ENCODE measurements at regions not wholly inside any gene's neighbourhood (a gene's known extent, or its start where the extent isn't known, plus 50 kb on each side); places are given as distances from the start of the nearest gene placed in this dataset.

GRCh38 chr1:209368864-209369598, 214.5 kb upstream of the CAMK1G start:
- DNase-seq (ENCODE audit: low read depth in 2 of 2): no peak

DNA sequence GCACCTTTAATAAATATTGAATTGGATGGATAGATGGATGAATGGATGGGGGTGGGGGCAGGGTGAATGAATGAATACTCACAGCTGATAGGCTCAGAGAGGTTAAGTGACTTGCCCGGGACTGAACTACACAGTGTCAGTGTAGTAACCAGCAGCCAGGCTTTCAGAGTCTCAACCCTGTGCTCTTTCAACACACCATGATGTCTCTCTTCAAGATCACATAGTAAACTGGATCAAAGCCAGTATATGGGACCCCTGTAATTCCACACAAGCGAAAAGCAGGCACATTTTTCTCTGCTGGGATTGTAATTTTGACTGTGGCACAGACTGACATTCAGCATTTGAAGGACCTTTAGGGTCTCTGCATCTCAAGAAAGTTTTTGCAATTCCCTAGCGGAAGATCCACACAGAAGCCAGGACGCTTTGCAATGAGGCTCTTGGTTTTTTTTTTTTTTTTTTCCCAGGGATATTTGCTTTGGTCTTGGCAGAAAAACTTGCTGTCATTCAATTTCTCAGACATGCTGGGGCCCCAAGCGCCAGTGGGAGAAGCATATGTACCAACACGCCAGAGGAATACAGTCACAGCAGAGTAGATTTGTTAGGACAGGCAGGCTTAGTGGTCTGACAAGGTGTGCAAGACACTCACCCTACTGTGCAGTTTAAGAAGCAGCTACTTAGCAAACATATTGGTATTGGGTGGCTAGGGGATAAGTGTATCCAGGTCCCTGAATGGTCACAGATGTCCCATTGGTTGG, 213.1 kb upstream of the CAMK1G start:
- no peak for DNase-seq (ENCODE audit: low read depth in 2 of 2)

DNA sequence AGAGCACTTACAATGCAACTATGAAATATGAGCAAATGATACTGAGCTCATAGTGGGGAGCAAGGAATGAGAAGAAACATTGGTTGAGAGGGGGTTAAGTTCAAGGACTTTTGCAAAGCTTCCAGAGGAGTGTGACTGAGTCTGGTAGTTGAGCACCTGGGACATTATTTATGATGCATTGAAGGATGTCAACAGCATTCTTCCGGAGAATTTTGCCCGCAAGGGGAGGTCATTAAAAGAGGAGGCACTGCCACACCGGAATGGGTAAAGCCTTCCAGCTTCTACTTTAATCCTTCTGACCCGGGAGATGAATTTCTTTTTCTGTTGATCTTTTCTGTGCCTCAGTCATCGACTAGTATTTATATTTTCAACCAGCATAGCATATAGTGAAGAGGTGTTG, 208.4 kb upstream of the CAMK1G start:
- DNase-seq (ENCODE audit: low read depth in 2 of 2): no peak

DNA sequence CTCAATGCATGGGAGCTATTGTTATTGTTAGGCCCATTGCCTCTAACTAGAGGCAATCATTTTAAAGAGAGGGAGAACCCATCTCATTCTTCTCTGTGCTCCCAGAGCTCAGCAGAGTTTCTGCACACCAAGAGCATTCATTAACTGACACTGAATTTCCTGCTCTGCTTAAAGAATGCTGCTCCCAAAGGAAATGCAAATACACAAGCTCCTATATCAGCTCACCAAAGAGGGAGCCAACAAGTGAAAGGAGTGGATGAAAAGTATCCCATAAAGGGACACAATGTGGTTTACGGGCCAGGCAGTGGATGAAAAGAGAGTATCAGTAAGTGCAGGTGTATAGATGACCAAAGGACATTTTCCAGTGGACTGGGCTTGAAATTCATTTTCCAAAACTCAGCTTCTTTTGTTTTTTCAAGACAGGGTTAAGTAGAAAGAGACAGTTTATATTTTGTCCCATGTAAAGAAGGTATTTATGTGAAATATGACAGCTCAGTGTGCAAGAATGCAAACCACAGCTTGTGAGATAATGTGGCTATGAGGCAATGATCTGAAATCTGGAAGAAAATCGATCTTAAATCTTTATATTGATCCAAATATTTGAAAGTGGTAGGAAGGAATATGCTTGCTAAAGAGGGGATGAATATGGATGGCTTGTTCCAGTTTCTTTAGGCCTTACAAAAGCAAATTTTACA, 207.7 kb upstream of the CAMK1G start:
- no peak for DNase-seq (ENCODE audit: low read depth in 2 of 2)

DNA sequence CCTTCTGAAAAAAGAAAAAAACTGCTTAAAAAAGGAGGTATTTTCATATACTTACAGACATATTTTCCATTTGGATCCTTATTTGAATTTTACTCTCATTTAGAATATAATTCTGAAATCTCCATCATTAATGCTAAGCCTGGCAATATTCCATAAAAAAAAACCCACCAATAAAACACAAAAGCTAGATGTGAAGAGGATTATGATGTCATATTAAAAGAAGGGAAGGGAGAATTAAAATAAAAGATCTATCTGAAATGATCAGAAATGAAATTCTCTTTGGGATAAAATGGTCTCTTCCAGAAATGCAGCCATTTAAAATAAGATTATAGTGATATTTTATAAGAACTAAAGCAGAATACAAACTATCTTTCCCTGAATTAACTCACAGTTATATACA, 206.7 kb upstream of the CAMK1G start:
- DNase-seq (ENCODE audit: low read depth in 2 of 2): no peak

- DNase-seq (ENCODE audit: low read depth in 2 of 2): no peak
These were observed 205.5 kb upstream of the CAMK1G start for GRCh38 chr1:209377995-209378394.

- DNase-seq (ENCODE audit: low read depth in 2 of 2): no peak
These were observed 204.2 kb upstream of the CAMK1G start for GRCh38 chr1:209379280-209379679.

DNA sequence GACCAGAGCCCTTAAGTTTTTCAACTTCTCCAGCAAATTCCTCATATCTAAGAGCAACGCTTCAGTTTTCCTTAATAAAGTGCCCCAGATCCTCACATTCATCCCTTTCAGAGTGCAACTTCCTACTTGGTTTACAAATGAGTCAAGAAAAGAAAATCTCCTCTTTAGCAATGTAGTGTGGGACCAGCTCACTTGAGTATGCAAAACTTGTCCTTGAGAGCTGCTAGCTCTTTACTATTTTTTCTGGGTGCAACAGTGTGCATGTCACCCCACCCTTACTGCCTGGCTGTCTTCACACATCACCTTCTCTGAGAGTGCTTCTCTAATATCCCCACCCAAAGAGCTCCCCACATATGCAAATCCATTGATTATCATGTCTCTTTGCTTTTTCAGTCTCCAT, 203.1 kb upstream of the CAMK1G start:
- DNase-seq (ENCODE audit: low read depth in 2 of 2): no peak

GRCh38 chr1:209382231-209383100, 201.0 kb upstream of the CAMK1G start:
- no peak for DNase-seq (ENCODE audit: low read depth in 2 of 2)

- DNase-seq (ENCODE audit: low read depth in 2 of 2): no peak
These were observed 200.1 kb upstream of the CAMK1G start for GRCh38 chr1:209383422-209383821.

- DNase-seq (ENCODE audit: low read depth in 2 of 2): no peak
These were observed 199.4 kb upstream of the CAMK1G start for GRCh38 chr1:209383907-209384709.

- no peak for DNase-seq (ENCODE audit: low read depth in 2 of 2)
These were observed 198.6 kb upstream of the CAMK1G start for GRCh38 chr1:209384710-209385550.

GRCh38 chr1:209386156-209386555, 197.4 kb upstream of the CAMK1G start:
- DNase-seq (ENCODE audit: low read depth in 2 of 2): no peak

DNA sequence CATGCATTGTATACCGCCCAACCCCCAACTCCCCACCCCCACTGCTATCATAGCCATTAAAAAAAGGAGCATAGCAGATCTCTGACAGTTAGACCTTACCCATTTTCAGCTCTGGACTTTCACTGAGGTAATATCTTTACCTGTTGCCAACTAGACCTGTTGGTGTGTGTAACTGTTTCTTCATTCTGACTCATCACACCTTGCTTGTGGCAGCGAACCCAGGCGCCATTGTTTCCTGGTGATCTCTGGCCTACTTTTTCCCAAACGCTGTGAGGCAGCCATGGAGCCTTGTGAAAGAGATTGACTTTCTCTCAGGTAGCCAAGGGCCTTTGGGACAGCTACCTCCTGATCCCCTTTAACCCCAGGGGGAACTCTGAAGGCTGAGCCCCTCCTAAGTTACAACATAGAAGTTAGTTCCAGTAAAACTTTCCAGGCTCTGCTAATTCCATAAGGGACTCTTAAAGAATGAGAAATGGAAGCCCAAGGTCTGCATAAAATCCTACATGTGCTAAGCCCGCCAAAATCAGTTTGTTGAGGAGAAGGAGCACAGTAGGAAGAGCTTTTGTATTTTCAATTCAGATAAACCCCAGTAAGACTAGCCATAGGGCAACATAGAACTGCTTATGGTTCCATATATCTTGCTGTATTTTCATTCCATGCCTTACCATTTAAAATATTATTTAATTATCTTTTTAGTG, 196.1 kb upstream of the CAMK1G start:
- no peak for DNase-seq (ENCODE audit: low read depth in 2 of 2)

GRCh38 chr1:209387969-209388329, 195.6 kb upstream of the CAMK1G start:
- no peak for DNase-seq (ENCODE audit: low read depth in 2 of 2)

DNA sequence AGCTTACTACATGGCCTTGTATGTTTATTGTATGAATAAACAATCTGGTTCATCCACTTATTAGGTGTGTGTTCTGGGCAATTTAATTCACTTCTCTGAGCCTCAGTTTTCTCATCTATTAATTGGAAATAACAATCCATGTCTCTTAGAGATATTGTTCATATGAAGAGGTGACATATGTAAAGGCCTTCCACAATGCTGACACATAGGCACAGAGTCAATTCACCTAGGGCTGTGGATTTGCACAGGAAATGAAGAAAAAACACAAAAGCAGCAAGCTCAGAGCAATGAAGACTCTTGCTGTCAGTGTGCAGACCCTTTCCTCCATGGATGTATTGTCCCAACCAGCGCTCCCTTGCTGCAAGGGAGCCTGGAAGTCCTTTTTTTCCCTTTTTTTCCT, 195.2 kb upstream of the CAMK1G start:
- no peak for DNase-seq (ENCODE audit: low read depth in 2 of 2)

DNA sequence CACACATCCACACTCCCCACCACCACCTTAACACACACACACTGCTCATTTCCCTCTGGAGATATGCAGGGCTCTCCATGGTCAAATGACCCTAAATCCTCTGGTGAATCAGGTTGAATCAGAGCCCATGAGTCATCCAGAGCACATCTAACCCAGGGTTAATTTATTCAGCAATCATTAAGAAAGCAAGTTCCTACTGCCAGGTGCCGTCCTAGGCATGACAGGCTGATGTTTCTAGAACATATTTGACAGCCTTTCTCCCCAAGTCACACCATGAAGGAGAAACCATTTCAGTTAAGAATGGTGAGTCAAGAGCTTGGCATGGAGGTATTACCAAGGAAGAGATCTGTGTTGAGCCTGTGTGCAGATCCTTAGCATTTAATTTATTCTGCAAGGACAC, 194.3 kb upstream of the CAMK1G start:
- DNase-seq (ENCODE audit: low read depth in 2 of 2): no peak

GRCh38 chr1:209389975-209390374, 193.5 kb upstream of the CAMK1G start:
- DNase-seq (ENCODE audit: low read depth in 2 of 2): no peak

GRCh38 chr1:209390764-209391163, 192.8 kb upstream of the CAMK1G start:
- no peak for DNase-seq (ENCODE audit: low read depth in 2 of 2)

DNA sequence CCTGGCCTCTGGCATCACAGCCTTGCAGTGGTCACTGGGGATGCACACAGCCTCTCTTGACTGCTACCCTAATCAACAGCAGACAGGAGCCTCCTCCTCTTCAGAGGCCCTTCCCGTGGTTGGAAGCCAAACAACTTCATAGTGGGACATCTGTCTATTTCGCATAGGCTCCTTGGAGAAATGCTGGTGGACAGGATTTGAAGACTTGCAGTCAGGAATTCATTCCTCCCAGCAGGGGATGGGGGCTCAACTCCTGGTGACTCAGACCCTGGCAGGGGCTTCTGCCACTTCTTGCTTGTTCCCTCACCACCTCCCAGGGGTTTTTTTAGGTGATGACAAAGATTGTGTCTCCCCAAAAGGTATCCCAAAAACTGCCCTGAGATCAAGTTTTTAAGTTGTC, 191.7 kb upstream of the CAMK1G start:
- DNase-seq (ENCODE audit: low read depth in 2 of 2): no peak
